Endothelial cell of umbilical vein (primary cell): ENCODE measurements at regions not wholly inside any gene's neighbourhood (a gene's known extent, or its start where the extent isn't known, plus 50 kb on each side); places are given as distances from the start of the nearest gene placed in this dataset.
"Not testable (repeated sequence)": the region's sequence is repeated elsewhere in the genome, so short reads cannot be mapped to it uniquely, and the experiment has no call there.

Source experiments
- BruUV-seq: library from RNA; stranded (reverse); fragments of 400-500 nt; replicated peaks from 2 replicates; lab custom pipeline; 2021; lab: Mats Ljungman, UMichigan
- CTCF ChIA-PET: fragments of 300-600, 350-600 bp; sonication (Branson Sonifier 250); formaldehyde crosslinking; loops from one replicate; lab custom pipeline; 2021; ENCODE audit warnings: antibody characterized with exemption, inconsistent platforms; lab: Charles Lee
- POLR2A ChIA-PET: fragments of 300-600, 350-600 bp; sonication (Branson Sonifier 250); formaldehyde crosslinking; loops from one replicate; lab custom pipeline; 2021; ENCODE audit warnings: antibody characterized with exemption, inconsistent platforms; lab: Charles Lee
- DNase-seq: peaks from one replicate; pipeline ENCODE4 v3.0.0-alpha.2; 2011; ENCODE audit warnings: low read depth, low spot score
- FAIRE-seq: peaks from 2 replicates; lab custom pipeline; 2011; peaks lifted over from hg19 to GRCh38; lab: Jason Lieb, UNC
- H2AFZ ChIP-seq: 2 replicates; pipeline ENCODE4 v1.6.0; 2012; ENCODE audit warnings: low read depth, low read length, control low read depth, inconsistent platforms
- H3K27ac ChIP-seq: 2 replicates; pipeline ENCODE4 v1.5.1; 2011; ENCODE audit warnings: low read depth, mild to moderate bottlenecking, control low read depth, low read length, moderate library complexity; ENCODE audit not compliant: insufficient read depth
- H3K27me3 ChIP-seq, 2 experiments: 2 replicates each; pipeline versions ENCODE4 v1.6.0 to v1.6.1; 2011; ENCODE audit warnings: low read length in 2 of 2, mixed read lengths in 1 of 2; ENCODE audit not compliant: control insufficient read depth in 2 of 2, insufficient read depth in 2 of 2
- H3K36me3 ChIP-seq, 2 experiments: 2 replicates in 1 of 2; 3 replicates in 1 of 2; pipeline ENCODE4 v1.5.1; 2011; ENCODE audit warnings: low read length in 2 of 2, mild to moderate bottlenecking in 1 of 2, moderate library complexity in 1 of 2; ENCODE audit not compliant: control insufficient read depth in 2 of 2, insufficient read depth in 2 of 2; ENCODE audit errors: extremely low read depth in 1 of 2
- H3K4me1 ChIP-seq: 3 replicates; pipeline ENCODE4 v1.5.1; 2011; ENCODE audit warnings: mild to moderate bottlenecking, low read length; ENCODE audit not compliant: control insufficient read depth, insufficient read depth; ENCODE audit errors: extremely low read depth
- H3K4me2 ChIP-seq: 2 replicates; pipeline ENCODE4 v1.6.1; 2011; ENCODE audit warnings: low read length, control low read depth, mixed read lengths; ENCODE audit not compliant: insufficient read depth
- H3K4me3 ChIP-seq, 3 experiments: fragments of 200-600 bp in 1 of 3; sonication (generic), shearing (Covaris generic) in 1 of 3; replicated peaks in 1 of 3; 2 replicates each; pipeline ENCODE4 v1.5.1; 2011 to 2016; ENCODE audit warnings: control low read depth in 3 of 3, low read length in 3 of 3, mild to moderate bottlenecking in 2 of 3, inconsistent platforms in 1 of 3, low read depth in 1 of 3, moderate library complexity in 1 of 3; ENCODE audit not compliant: insufficient read depth in 1 of 3
- H3K79me2 ChIP-seq: 2 replicates; pipeline ENCODE4 v1.6.0; 2012; ENCODE audit warnings: low read length, inconsistent platforms; ENCODE audit not compliant: control insufficient read depth, insufficient read depth
- H3K9ac ChIP-seq: replicated peaks from 2 replicates; pipeline ENCODE3; 2011; ENCODE audit warnings: low read length, control low read depth; ENCODE audit not compliant: insufficient read depth; ENCODE audit errors: extremely low read depth
- H3K9me1 ChIP-seq: replicated peaks from 3 replicates; pipeline ENCODE4 v1.6.0; 2011; ENCODE audit warnings: mild to moderate bottlenecking, low read length; ENCODE audit not compliant: control insufficient read depth, insufficient read depth; ENCODE audit errors: extremely low read depth
- H3K9me3 ChIP-seq: replicated peaks from 2 replicates; pipeline ENCODE4 v1.5.1; 2012; ENCODE audit warnings: low read length, inconsistent platforms; ENCODE audit not compliant: control insufficient read depth, insufficient read depth
- H4K20me1 ChIP-seq: replicated peaks from 2 replicates; pipeline ENCODE3; 2011; ENCODE audit warnings: mild to moderate bottlenecking, low read length; ENCODE audit not compliant: control insufficient read depth, insufficient read depth; ENCODE audit errors: extremely low read depth
- CTCF ChIP-seq, 2 donors: IDR thresholded peaks; 1 replicate in 1 of 2; 2 replicates in 1 of 2; pipeline ENCODE4 v1.5.1; 2011; ENCODE audit warnings: low read length in 2 of 2, mild to moderate bottlenecking in 2 of 2, moderate library complexity in 2 of 2, control low read depth in 1 of 2, inconsistent platforms in 1 of 2, low read depth in 1 of 2; ENCODE audit not compliant: insufficient read depth in 1 of 2; ENCODE audit errors: extremely low read depth in 1 of 2
- EZH2 ChIP-seq: IDR thresholded peaks from 2 replicates; pipeline ENCODE4 v1.6.1; 2012; ENCODE audit warnings: borderline replicate concordance, low read depth, mild to moderate bottlenecking, moderate library complexity, low read length, inconsistent platforms; ENCODE audit not compliant: severe bottlenecking
- FOS ChIP-seq: IDR thresholded peaks from 2 replicates; pipeline ENCODE4 v1.6.1; 2011; ENCODE audit warnings: mild to moderate bottlenecking, low read length, moderate library complexity, borderline replicate concordance; ENCODE audit not compliant: insufficient read depth
- GATA2 ChIP-seq: IDR thresholded peaks from 2 replicates; pipeline ENCODE4 v1.7.0; 2011; ENCODE audit warnings: low read depth, mild to moderate bottlenecking, moderate library complexity, mixed read lengths, low read length; ENCODE audit not compliant: insufficient read length, insufficient read depth
- JUN ChIP-seq: IDR thresholded peaks from 2 replicates; pipeline ENCODE4 v1.6.1; 2011; ENCODE audit warnings: borderline replicate concordance, low read depth; ENCODE audit not compliant: insufficient read length, insufficient read depth
- MAX ChIP-seq: IDR thresholded peaks from 2 replicates; pipeline ENCODE4 v1.6.1; 2011; ENCODE audit not compliant: insufficient read depth, insufficient read length
- MYC ChIP-seq: IDR thresholded peaks from one replicate; pipeline ENCODE4 v1.6.1; 2011; ENCODE audit warnings: mild to moderate bottlenecking, low read depth, low read length
- POLR2A ChIP-seq: IDR thresholded peaks from 2 replicates; pipeline ENCODE4 v1.6.1; 2012; ENCODE audit warnings: low read depth, mild to moderate bottlenecking, control low read depth, low read length
- POLR2AphosphoS5 ChIP-seq: IDR thresholded peaks from 2 replicates; pipeline ENCODE4 v1.6.1; 2012; ENCODE audit warnings: low read depth, mild to moderate bottlenecking, control low read depth, low read length, moderate library complexity; ENCODE audit not compliant: insufficient read depth
- dilution Hi-C: fragments of 300-500 bp; cut with MboI; formaldehyde crosslinking; loops from one replicate; pipeline ENCODE4 v1.15.0; 2019; ENCODE audit warnings: low sequenced_read_pairs; ENCODE audit not compliant: extremely low pct_ligation_motif_present
- intact Hi-C: fragments of 100-400 bp; cut with micrococcal nuclease; formaldehyde crosslinking; loops from one replicate; pipeline ENCODE4 v1.10.0; 2022

- intact Hi-C loops = no loop called here
- DNase-seq (no peak), FAIRE-seq (no peak)
- no peaks in the 10 kb centered on the region for H3K9me3 ChIP-seq
- H2AFZ ChIP-seq = no peak overlapping the region
- H3K4me1 ChIP-seq = peaks cover 4% of the 10 kb centered on the region
- TF ChIP-seq JUN (no peak), FOS (no peak), MYC (no peak), CTCF (IDR thresholded peaks at IDR 0.05; ENCODE audit: extremely low read depth in 1 of 2, insufficient read depth in 1 of 2, low read depth in 1 of 2, low read length in 2 of 2) (no peak), EZH2 (no peak), POLR2A (no peak), GATA2 (no peak), MAX (no peak), POLR2AphosphoS5 (no peak)
- H3K4me2 ChIP-seq = no peak overlapping the region
- POLR2A ChIA-PET = no interaction called here
- no peak overlapping the region for H3K9ac ChIP-seq
- no TSS peak for BruUV-seq
- no peaks in the 10 kb centered on the region for H3K27me3 ChIP-seq
- no peak overlapping the region for H3K4me3 ChIP-seq
- dilution Hi-C loops = no loop called here
- H4K20me1 ChIP-seq = no peaks in the 10 kb centered on the region
- no peaks in the 10 kb centered on the region for H3K79me2 ChIP-seq
- no peaks in the 10 kb centered on the region for H3K9me1 ChIP-seq
- no peak overlapping the region for H3K27ac ChIP-seq
- no peaks in the 10 kb centered on the region for H3K36me3 ChIP-seq
- CTCF ChIA-PET = interaction anchor here (1.5 to 6.7 kb wide), 2 partner anchors 115 to 146 kb away, joined by 5 to 116 read pairs; no protein-coding TSS in a partner anchor
Observed at GRCh38 chr19:29876414-29876813, 64.6 kb downstream of the CCNE1 start.

- H3K27ac ChIP-seq, DNase-seq, POLR2A ChIA-PET, H3K9ac ChIP-seq, H3K27me3 ChIP-seq, H3K4me2 ChIP-seq, H3K9me3 ChIP-seq, H3K4me3 ChIP-seq, BruUV-seq, H3K79me2 ChIP-seq, H3K4me1 ChIP-seq, H3K36me3 ChIP-seq, intact Hi-C loops, H3K9me1 ChIP-seq, dilution Hi-C loops, FAIRE-seq, H2AFZ ChIP-seq, H4K20me1 ChIP-seq: not testable (repeated sequence)
- CTCF ChIA-PET = interaction anchor here (1.5 to 6.7 kb wide), 2 partner anchors 115 to 147 kb away, joined by 5 to 116 read pairs; no protein-coding TSS in a partner anchor
Observed at GRCh38 chr19:29876908-29877307, 65.1 kb downstream of the CCNE1 start.
